ENCODE measurements at regions not wholly inside any gene's neighbourhood (a gene's known extent, or its start where the extent isn't known, plus 50 kb on each side); places are given as distances from the start of the nearest gene placed in this dataset.

DNA sequence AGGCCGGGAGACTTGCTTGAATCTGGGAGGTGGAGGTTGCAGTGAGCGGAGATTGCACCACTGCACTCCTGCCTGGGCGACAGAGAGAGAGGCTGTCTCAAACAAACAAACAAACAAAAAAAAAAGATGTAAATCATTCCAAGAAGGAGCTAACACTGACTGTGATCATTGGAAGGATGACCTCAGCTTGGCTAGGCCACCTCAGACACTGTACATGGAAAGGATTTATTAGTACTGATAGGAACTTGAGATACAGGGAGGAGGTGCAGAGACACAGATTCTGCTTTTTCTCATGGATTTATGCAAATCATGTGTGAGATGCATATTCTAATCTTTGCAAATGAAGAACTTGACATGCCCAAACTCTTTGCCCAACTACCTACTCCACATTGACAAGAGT is 293.6 kb downstream of the HIVEP2 start:
- Histone ChIP-seq H3K36me3 (ENCODE audit: insufficient read depth, low read length) (no peaks in the 10 kb centered on the region), H3K9ac (ENCODE audit: insufficient read length) (no peak overlapping the region), H3K4me3 (no peak overlapping the region), H3K9me3 (ENCODE audit: low read depth, low read length) (no peaks in the 10 kb centered on the region), H3K27ac (no peak overlapping the region)
- no peak for TF ChIP-seq EZH2 (IDR thresholded peaks at IDR 0.05)
- no peak for TF ChIP-seq FOXP2 (optimal IDR thresholded peaks at IDR 0.05; ENCODE audit: control extremely low read depth, extremely low read length, insufficient read depth)
- TF ChIP-seq POLR2AphosphoS5 (IDR thresholded peaks at IDR 0.05; ENCODE audit: borderline replicate concordance, low read depth, low read length), result no peak
- no peak for DNase-seq (ENCODE audit: low read depth, low spot score)

DNA sequence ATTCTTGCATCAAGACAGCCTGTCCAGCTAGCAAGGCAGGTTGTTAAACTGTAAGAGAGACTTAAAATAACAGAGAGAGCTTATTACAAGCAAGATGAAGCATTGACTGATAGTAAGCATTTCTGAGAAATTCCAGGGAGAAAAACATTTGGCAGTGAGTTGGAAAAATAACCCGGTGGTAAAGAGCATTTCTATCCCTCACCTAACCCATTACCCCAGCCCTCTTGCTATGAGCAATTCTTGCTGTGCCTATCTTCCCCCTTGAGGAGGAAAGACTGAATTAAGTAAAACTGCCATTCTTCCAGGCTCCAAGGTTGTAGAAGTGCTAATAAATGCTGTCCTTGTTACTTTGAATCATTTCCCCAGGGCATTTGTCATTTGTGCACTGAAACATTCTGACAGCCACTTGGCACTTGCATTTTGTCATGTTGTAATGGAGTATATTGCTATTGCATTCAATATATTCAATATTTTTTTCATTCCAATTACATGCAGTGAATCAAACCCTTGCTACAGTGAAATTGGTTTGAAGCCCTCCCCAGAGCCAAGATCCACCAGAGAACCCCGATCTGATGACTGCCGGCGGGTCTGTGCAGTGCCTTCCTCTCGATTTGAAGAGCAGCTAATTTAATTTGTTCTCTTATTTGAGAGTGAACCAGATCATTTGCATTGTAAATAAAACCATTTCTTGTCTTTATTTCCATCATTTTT is 291.1 kb downstream of the HIVEP2 start:
- TF ChIP-seq EZH2 (IDR thresholded peaks at IDR 0.05) (no peak), POLR2AphosphoS5 (IDR thresholded peaks at IDR 0.05; ENCODE audit: borderline replicate concordance, low read depth, low read length) (no peak), FOXP2 (optimal IDR thresholded peaks at IDR 0.05; ENCODE audit: control extremely low read depth, extremely low read length, insufficient read depth) (no peak)
- Histone ChIP-seq H3K9ac (ENCODE audit: insufficient read length) (no peak overlapping the region), H3K4me3 (no peak overlapping the region), H3K36me3 (ENCODE audit: insufficient read depth, low read length) (no peaks in the 10 kb centered on the region), H3K27ac (no peak overlapping the region), H3K9me3 (ENCODE audit: low read depth, low read length) (no peaks in the 10 kb centered on the region)
- no peak for DNase-seq (ENCODE audit: low read depth, low spot score)

DNA sequence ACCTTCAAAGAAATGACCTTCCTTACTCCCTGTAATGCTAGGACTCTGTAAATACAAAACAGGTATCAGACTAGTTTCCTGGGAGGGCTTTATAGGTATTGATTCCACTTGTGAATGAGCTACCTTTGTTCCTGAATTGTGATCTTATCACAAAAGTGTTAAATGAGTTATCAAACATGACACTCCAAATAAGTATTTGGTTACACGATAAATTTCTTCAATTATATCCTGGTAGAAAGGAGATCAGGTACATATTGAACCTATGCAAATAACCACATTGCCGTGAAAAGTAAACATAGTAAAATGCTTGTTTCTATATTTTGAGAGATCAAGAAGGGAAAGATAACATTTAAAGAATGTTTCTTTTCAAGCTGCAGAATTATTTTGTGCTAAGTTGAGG is 285.3 kb downstream of the HIVEP2 start:
- Histone ChIP-seq H3K9ac (ENCODE audit: insufficient read length) (no peak overlapping the region), H3K4me3 (no peak overlapping the region), H3K36me3 (ENCODE audit: insufficient read depth, low read length) (no peaks in the 10 kb centered on the region), H3K27ac (no peak overlapping the region), H3K9me3 (ENCODE audit: low read depth, low read length) (no peaks in the 10 kb centered on the region)
- no peak for DNase-seq (ENCODE audit: low read depth, low spot score)
- no peak for TF ChIP-seq EZH2 (IDR thresholded peaks at IDR 0.05)
- no peak for TF ChIP-seq POLR2AphosphoS5 (IDR thresholded peaks at IDR 0.05; ENCODE audit: borderline replicate concordance, low read depth, low read length)
- no peak for TF ChIP-seq FOXP2 (optimal IDR thresholded peaks at IDR 0.05; ENCODE audit: control extremely low read depth, extremely low read length, insufficient read depth)

DNA sequence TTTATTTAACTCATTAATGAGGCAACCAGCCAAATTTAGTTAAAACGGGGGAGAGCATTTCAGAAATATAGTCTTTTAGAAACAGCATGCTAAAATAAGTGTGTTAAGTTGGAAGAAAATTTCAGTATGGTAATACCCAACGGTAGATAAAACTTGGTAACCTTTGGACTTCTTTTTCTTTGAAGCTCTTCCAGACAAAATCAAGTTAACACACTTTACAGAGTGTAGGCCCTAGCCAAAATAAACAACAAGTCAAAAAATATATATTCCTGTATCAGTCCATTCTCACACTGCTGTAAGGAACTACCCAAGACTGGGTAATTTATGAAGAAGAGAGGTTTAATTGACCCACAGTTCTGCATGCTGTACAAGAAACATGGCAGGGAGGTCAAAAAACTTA is 279.6 kb downstream of the HIVEP2 start:
- H3K4me3 ChIP-seq, result no peak overlapping the region
- no peaks in the 10 kb centered on the region for H3K9me3 ChIP-seq (ENCODE audit: low read depth, low read length)
- no peak for TF ChIP-seq EZH2 (IDR thresholded peaks at IDR 0.05)
- TF ChIP-seq POLR2AphosphoS5 (IDR thresholded peaks at IDR 0.05; ENCODE audit: borderline replicate concordance, low read depth, low read length), result no peak
- no peak for TF ChIP-seq FOXP2 (optimal IDR thresholded peaks at IDR 0.05; ENCODE audit: control extremely low read depth, extremely low read length, insufficient read depth)
- no peak overlapping the region for H3K9ac ChIP-seq (ENCODE audit: insufficient read length)
- no peaks in the 10 kb centered on the region for H3K36me3 ChIP-seq (ENCODE audit: insufficient read depth, low read length)
- no peak overlapping the region for H3K27ac ChIP-seq
- no peak for DNase-seq (ENCODE audit: low read depth, low spot score)

DNA sequence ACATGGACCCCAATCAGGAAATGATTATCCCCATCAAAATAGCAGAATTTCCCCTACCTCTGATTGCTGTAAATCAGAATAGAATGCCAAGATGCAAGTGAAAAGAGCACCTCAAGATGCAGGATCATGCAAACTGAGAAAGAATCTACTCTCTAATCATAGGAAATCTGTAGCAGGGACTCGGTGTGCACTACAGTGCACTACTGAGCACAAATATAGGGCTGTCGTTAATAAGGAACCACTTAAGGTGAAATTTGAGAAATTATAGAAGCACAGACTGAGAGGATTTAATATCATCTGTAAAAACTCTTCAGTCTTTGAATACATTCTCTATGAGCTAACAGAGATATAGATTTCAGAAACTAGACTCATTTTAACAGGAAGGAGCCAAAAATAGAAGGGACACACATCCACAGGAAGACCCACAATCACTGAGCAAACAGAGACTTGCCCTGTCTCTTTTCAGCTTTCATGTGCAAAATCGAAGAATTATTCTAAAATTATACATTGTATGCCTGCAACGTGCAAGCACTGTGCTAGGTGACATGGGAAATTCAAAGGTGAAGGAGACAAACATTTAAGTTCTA is 278.3 kb downstream of the HIVEP2 start:
- no peak for DNase-seq (ENCODE audit: low read depth, low spot score)
- TF ChIP-seq POLR2AphosphoS5 (IDR thresholded peaks at IDR 0.05; ENCODE audit: borderline replicate concordance, low read depth, low read length), result no peak
- no peak for TF ChIP-seq EZH2 (IDR thresholded peaks at IDR 0.05)
- no peak for TF ChIP-seq FOXP2 (optimal IDR thresholded peaks at IDR 0.05; ENCODE audit: control extremely low read depth, extremely low read length, insufficient read depth)
- no peak overlapping the region for H3K9ac ChIP-seq (ENCODE audit: insufficient read length)
- H3K4me3 ChIP-seq, result no peak overlapping the region
- H3K36me3 ChIP-seq (ENCODE audit: insufficient read depth, low read length), result no peaks in the 10 kb centered on the region
- no peak overlapping the region for H3K27ac ChIP-seq
- H3K9me3 ChIP-seq (ENCODE audit: low read depth, low read length), result no peaks in the 10 kb centered on the region

DNA sequence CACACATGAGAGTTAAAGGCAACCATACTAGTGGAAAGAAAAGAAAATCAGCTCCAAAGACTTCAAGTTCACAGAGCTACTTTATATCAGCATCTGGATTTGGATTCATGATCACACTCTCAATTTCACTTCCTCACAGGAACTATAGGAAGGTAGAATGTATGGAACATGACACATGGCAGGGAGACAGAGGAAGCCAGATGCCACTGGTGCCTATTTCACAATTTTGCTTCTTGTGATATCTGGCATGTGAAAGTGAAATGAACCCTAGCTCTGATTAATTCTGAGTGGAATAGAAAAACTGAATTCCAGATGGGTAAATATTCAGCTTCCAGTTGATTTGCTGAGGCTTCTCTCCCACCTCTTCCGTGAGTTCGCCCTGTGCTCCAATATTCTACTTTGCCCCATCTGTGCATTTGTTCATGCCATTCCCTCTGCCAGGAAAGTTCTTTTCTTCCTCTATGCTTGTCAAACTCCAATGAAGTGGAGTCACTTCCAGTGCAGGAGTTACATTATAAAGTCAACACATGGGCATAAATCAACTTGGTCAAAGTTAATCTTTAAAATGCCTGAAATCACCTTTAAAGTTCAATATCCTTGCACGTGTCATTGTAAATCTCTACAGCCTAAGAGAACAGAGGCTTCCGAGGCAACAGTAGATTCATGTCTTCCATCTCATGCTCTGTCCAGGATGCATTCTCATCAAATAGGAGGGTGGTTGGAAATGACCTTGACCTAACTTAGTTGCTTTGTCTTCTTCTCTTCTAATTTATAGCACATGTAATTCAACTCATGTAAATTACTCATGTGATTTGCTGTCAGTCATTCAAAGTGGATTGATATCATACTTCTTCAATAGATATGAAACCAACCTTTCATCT is 275.3 kb downstream of the HIVEP2 start:
- no peaks in the 10 kb centered on the region for H3K9me3 ChIP-seq (ENCODE audit: low read depth, low read length)

DNA sequence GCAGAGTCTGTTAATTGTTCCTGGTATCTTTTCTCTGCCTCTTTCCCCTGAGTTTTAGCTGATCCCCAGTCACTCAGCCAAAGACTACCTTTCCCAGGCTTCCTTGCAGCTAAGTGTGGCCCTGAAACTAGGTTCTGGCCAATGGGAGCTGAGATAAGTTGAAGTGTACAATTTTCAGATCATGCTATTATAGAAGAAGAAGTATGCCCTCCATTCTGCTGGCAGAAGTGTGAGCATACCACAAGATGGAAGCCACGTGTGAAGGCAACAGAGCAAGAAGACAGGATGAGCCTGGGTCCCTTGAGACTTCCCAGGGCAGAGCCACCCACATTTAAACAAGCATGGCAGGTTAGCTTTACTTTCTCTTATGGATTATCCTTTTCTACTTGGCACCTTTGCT is 273.2 kb downstream of the HIVEP2 start:
- Histone ChIP-seq H3K36me3 (ENCODE audit: insufficient read depth, low read length) (no peaks in the 10 kb centered on the region), H3K4me3 (no peak overlapping the region), H3K9ac (ENCODE audit: insufficient read length) (no peak overlapping the region), H3K9me3 (ENCODE audit: low read depth, low read length) (no peaks in the 10 kb centered on the region), H3K27ac (no peak overlapping the region)
- TF ChIP-seq POLR2AphosphoS5 (IDR thresholded peaks at IDR 0.05; ENCODE audit: borderline replicate concordance, low read depth, low read length) (no peak), FOXP2 (optimal IDR thresholded peaks at IDR 0.05; ENCODE audit: control extremely low read depth, extremely low read length, insufficient read depth) (no peak), EZH2 (IDR thresholded peaks at IDR 0.05) (no peak)
- no peak for DNase-seq (ENCODE audit: low read depth, low spot score)

More for the DNA sequence above, 275.3 kb downstream of the HIVEP2 start:
- TF ChIP-seq POLR2AphosphoS5 (IDR thresholded peaks at IDR 0.05; ENCODE audit: borderline replicate concordance, low read depth, low read length), result no peak
- no peak for TF ChIP-seq FOXP2 (optimal IDR thresholded peaks at IDR 0.05; ENCODE audit: control extremely low read depth, extremely low read length, insufficient read depth)
- TF ChIP-seq EZH2 (IDR thresholded peaks at IDR 0.05), result no peak
- Histone ChIP-seq H3K9ac (ENCODE audit: insufficient read length) (no peak overlapping the region), H3K27ac (no peak overlapping the region), H3K36me3 (ENCODE audit: insufficient read depth, low read length) (no peaks in the 10 kb centered on the region), H3K4me3 (no peak overlapping the region)
- no peak for DNase-seq (ENCODE audit: low read depth, low spot score)

DNA sequence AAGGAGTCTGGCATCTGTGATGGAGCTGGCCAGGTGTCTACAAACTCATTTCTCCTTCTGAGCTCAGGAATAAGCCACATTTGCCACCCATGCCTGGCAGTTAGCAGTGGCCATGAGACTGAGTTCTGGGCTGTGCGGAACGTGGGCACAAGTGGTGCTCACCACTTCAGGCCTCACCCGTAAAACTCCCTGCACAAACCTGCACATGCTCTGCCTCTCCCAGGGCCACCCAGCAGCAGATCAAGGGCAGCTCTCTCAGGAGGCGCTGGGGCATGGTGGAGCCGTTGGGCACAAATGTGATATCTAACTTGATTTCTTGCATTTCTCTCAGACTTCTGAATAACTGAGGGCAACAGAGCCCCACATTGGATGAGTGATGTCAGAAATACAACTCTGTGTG is 269.5 kb downstream of the HIVEP2 start:
- Histone ChIP-seq H3K9me3 (ENCODE audit: low read depth, low read length) (no peaks in the 10 kb centered on the region), H3K27ac (no peak overlapping the region), H3K9ac (ENCODE audit: insufficient read length) (no peak overlapping the region), H3K4me3 (no peak overlapping the region), H3K36me3 (ENCODE audit: insufficient read depth, low read length) (no peaks in the 10 kb centered on the region)
- DNase-seq (ENCODE audit: low read depth, low spot score), result no peak
- no peak for TF ChIP-seq EZH2 (IDR thresholded peaks at IDR 0.05)
- TF ChIP-seq FOXP2 (optimal IDR thresholded peaks at IDR 0.05; ENCODE audit: control extremely low read depth, extremely low read length, insufficient read depth), result no peak
- TF ChIP-seq POLR2AphosphoS5 (IDR thresholded peaks at IDR 0.05; ENCODE audit: borderline replicate concordance, low read depth, low read length), result no peak

Measured in SK-N-MC (cell line).